ENCODE measurements at regions not wholly inside any gene's neighbourhood (a gene's known extent, or its start where the extent isn't known, plus 50 kb on each side); places are given as distances from the start of the nearest gene placed in this dataset.

GRCh38 chr15:93882779-93883178, 348.6 kb upstream of the MCTP2 start:
- TF ChIP-seq CTCF (IDR thresholded peaks at IDR 0.05) (no peak), POLR2A (IDR thresholded peaks at IDR 0.05) (no peak)
